ENCODE measurements at regions not wholly inside any gene's neighbourhood (a gene's known extent, or its start where the extent isn't known, plus 50 kb on each side); places are given as distances from the start of the nearest gene placed in this dataset.

GRCh38 chr6:2485116-2485515 lies 239.7 kb upstream of the GMDS start:
- DNase-seq (ENCODE audit: low read depth) = no peak
- no peak overlapping the region for H3K4me3 ChIP-seq (ENCODE audit: low read depth, low read length)
- no peak for TF ChIP-seq CTCF (IDR thresholded peaks at IDR 0.05; ENCODE audit: insufficient read depth, low read length)

- no peak for TF ChIP-seq CTCF (IDR thresholded peaks at IDR 0.05; ENCODE audit: insufficient read depth, low read length)
- no peak overlapping the region for H3K4me3 ChIP-seq (ENCODE audit: low read depth, low read length)
- no peak for DNase-seq (ENCODE audit: low read depth)
Observed at GRCh38 chr6:2482773-2483172, 237.4 kb upstream of the GMDS start.

DNA sequence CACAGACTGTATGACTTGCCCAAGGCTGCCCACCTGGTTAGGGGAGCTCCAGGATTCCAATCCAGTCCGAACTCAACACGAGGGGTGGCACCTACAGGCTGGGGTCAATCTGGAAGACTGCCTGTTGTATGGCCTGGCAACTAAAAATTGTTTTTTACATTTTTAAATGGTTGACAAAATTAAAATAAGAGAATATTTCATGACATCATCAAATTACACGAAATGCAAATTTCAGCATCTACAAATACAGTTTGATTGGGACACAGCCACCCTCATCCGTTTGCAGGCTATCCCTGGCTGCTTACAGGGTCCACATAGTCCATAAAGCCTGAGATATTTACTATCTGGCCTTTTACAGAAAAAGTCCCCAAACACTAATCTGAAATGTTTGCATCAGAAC lies 235.9 kb upstream of the GMDS start:
- no peak for TF ChIP-seq CTCF (IDR thresholded peaks at IDR 0.05; ENCODE audit: insufficient read depth, low read length)
- DNase-seq (ENCODE audit: low read depth) = no peak
- no peak overlapping the region for H3K4me3 ChIP-seq (ENCODE audit: low read depth, low read length)

DNA sequence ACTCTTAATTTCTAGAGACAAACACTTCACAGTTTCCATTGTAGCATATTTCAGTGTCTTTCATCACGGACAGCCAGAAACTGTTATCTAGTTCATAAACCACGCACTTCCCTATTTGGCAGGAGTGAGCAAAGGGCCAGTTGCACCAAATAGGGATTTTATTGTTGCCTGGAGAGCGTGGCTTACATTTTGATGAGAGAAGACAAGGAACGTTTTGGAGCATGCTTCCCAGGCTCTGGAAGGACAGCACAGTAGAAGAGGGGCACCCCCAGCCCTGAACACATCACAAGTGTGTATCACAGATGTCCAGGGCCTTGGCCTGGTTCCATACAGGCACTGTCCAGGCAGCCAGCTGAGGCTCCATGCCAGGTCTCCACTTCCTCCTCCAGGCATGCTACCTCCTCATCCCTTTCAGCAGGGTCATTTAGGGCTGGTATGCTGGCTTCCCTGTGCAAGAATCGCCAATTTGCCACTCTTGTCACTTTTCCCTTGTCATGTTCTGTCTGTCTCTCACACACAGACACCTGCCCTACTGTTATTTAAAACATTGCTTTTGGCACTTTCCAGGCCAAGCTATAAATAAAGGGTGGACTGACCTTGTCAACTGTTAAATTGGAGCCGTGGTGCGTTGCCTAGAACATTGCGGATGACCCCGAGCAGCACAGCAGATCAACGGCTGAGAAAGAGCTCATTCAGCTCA lies 235.0 kb upstream of the GMDS start:
- no peak for TF ChIP-seq CTCF (IDR thresholded peaks at IDR 0.05; ENCODE audit: insufficient read depth, low read length)
- H3K4me3 ChIP-seq (ENCODE audit: low read depth, low read length) = no peak overlapping the region
- DNase-seq (ENCODE audit: low read depth) = peak; percentile 28

DNA sequence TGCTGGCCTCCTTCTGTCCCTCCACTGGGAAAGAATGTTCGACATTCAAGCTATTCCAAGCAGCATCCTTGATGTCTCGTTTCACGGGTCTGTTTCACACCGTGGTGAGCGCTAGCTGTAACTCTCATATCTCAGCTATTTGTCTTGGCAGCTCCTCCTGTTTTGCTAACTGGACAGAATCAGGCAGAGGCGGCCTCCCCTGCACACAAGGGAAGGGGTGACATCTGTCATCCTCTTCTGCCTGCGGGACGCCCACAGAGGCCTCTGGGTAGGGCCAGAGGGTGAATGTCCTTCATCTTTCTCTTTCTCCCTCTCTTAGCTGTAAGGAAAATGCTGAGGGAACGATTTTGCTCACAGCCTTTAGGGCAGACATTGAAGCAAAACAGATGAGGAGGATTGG lies 232.8 kb upstream of the GMDS start:
- DNase-seq (ENCODE audit: low read depth) = peak; percentile 27
- TF ChIP-seq CTCF (IDR thresholded peaks at IDR 0.05; ENCODE audit: insufficient read depth, low read length) = no peak
- no peak overlapping the region for H3K4me3 ChIP-seq (ENCODE audit: low read depth, low read length)

- H3K4me3 ChIP-seq (ENCODE audit: low read depth, low read length) = no peak overlapping the region
- TF ChIP-seq CTCF (IDR thresholded peaks at IDR 0.05; ENCODE audit: insufficient read depth, low read length) = no peak
- no peak for DNase-seq (ENCODE audit: low read depth)
Observed at GRCh38 chr6:2477666-2478065, 232.3 kb upstream of the GMDS start.

GRCh38 chr6:2477250-2477649 lies 231.8 kb upstream of the GMDS start:
- TF ChIP-seq CTCF (IDR thresholded peaks at IDR 0.05; ENCODE audit: insufficient read depth, low read length) = no peak
- no peak for DNase-seq (ENCODE audit: low read depth)
- H3K4me3 ChIP-seq (ENCODE audit: low read depth, low read length) = no peak overlapping the region
